ENCODE measurements at regions not wholly inside any gene's neighbourhood (a gene's known extent, or its start where the extent isn't known, plus 50 kb on each side); places are given as distances from the start of the nearest gene placed in this dataset.
A peak's percentile ranks its signal among the peaks of the same experiment; 100 is the strongest.
"Not testable (repeated sequence)": the region's sequence is repeated elsewhere in the genome, so short reads cannot be mapped to it uniquely, and the experiment has no call there.

DNA sequence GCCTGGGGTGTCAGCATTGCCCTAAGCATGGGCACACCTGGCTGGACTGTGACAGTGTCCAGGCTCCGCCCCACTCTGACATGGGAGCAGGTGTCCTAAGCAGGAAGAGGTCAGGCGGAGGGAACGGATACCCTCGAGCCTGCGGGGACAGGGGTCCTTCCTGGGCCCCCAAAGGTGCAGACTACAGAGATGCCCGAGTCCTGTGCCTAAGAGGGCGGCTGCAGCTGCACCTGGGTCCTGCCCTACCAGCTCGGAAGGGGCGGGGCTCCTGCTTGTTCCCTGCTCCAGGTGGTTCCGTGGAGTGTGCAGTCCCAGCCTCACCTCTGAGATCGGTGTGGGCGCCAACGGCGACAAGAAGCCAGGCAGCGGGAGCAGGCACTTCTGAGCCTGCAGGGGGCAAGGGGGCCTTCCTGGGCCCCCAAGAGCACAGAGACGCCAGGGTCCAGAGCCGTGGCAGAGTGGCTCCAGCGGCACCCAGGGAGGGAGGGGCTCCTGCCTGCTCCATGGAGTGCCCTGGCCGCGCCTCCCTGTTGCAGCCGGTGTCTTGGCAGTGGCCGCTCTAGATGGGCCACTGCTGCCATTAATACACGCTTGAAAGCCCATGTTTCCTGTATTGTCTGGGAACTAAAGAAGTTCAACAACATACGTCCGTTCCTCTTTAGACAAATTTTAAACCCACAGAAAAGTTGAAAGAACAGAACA, 64.5 kb upstream of the CACNA2D1 start:
- DNase-seq, result peak; percentile 31

DNA sequence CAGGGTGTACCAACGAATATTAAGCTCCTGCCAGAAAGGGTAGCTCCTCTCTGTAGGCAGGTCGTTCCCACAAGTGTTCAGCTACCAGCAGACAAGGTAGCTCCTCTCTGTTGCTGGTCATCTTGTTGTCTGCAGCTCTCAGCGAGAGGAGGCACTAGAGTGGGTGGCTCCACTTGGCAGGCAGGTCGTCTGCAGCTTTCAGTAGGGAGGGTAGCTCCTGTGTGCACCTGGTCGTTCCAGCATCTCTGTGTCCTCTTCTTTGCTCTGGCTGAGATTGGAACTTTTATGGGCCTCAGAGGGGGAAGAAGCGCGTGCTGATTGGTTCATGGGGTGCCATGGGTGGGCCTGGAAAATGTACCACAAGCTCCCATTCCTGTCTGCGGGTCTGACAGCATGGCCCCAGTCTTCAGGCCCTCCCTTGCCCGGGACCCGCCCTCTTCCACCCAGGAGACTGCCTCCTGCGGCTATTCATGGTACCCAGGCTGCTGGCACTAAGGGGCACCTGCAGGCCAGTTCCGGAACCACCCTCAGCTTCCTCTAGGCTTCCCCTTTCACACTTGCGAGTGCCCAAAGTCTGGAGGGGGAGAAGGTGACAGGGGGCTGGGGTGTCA, 63.9 kb upstream of the CACNA2D1 start:
- ATAC-seq (no peak), DNase-seq (no peak)
- intact Hi-C loops (cut with micrococcal nuclease), result no loop called here

More for the DNA sequence above, 64.5 kb upstream of the CACNA2D1 start:
- no peak for ATAC-seq
- intact Hi-C loops (cut with micrococcal nuclease), result no loop called here

DNA sequence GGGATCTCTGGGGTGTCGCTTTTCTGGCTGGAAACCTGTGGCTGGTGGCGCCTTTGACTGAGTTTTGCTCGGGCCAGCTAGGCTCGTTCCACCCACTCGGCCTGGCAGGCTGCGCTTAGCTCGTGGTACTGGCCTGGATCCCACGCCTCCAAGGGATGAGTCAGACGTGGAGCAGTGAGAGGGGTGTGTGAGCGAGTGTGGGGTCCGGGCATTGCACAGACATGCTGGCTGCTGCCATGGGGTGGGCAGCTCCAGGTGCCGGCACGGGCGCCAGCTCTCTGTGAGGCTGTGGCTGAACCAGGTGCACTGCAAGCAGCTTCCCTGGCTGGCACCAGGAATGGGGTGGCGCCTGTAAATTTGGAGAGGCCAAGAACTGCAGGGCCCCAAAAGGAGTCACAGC, 63.1 kb upstream of the CACNA2D1 start:
- DNase-seq, result peak; percentile 29
- intact Hi-C loops (cut with micrococcal nuclease), result no loop called here
- peak; percentile 23 for ATAC-seq

DNA sequence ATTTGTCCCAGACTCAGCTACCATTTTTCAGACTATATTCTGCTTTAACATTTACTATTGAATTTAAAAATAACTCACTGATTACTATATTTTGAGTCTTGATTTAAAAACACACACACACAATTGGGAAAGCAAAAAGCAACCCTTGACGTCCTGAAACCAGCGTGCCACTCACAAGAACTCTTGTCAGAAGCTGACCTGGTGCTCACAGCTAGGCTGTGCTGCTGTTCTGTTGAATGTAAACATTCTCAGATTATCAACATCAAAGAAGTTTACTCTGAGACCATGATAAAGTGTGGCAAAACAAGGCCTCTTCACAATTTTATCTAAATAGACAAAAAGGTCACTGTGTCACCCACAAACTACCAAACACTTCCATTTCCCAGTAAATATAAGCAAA, 62.6 kb upstream of the CACNA2D1 start:
- ATAC-seq, result no peak
- intact Hi-C loops (cut with micrococcal nuclease), result no loop called here
- DNase-seq, result no peak

DNA sequence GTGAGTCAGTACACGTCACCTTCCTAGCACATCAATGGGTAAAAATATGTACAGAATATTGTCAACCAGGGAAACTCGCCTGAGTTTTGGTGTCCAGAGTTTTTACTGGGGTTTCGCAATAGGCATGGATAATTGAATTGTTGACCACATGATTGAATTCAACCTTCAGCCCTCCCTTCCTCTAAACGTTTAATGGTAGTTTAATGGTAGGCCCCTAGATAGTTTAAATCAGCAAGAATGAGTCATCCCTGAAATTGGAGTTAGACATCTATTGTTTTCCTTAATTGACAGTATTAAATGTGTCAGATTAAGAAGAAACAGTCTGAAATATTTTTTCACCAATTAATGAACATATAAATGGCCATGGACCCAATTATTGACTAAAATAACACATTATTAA, 57.8 kb upstream of the CACNA2D1 start:
- intact Hi-C loops (cut with micrococcal nuclease), result no loop called here
- ATAC-seq (no peak), DNase-seq (no peak)

DNA sequence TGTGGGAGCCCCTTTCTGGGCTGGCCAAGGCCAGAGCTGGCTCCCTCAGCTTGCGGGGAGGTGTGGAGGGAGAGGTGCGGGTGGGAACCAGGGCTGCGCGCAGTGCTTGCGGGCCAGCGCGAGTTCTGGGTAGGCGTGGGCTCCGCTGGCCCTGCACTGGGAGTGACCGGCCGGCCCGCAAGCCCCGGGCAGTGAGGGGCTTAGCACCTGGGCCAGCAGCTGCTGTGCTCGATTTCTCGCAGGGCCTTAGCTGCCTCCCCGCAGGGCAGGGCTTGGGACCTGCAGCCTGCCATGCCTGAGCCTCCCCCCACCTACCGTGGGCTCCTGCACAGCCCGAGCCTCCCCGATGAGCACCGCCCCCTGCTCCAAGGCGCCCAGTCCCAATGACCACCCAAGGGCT, 56.0 kb upstream of the CACNA2D1 start:
- intact Hi-C loops (cut with micrococcal nuclease); ATAC-seq: not testable (repeated sequence)

DNA sequence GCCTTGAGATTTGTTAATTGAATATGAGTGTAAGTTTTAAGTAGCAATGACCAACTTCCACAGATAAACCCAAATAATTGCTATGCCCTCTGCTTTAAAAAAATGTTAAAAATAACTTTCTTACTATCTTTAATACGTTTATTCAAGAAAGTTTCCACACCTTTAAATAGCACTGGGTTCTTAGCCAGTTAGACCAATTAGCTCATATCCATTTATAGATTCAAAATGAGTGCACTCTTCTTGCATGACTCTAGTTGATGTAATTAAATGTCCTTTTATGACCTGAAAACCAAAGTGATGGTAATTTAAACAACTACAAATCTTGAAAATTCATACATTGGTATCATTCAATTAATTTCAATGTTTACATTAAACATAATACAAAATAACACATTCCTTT, 50.8 kb upstream of the CACNA2D1 start:
- intact Hi-C loops (cut with micrococcal nuclease), result no loop called here
- ATAC-seq, result peak; percentile 77

More for the DNA sequence above, 56.0 kb upstream of the CACNA2D1 start:
- DNase-seq, result not testable (repeated sequence)

More for the DNA sequence above, 50.8 kb upstream of the CACNA2D1 start:
- no peak for DNase-seq

Measured in left ventricle myocardium superior (tissue), 1 donor.